Testis (tissue), 2 donors: ENCODE measurements at regions not wholly inside any gene's neighbourhood (a gene's known extent, or its start where the extent isn't known, plus 50 kb on each side); places are given as distances from the start of the nearest gene placed in this dataset.
"Not testable (repeated sequence)": the region's sequence is repeated elsewhere in the genome, so short reads cannot be mapped to it uniquely, and the experiment has no call there.

Experiments
- DNase-seq: peaks from one replicate; pipeline ENCODE4 v3.0.0-alpha.2; 2019
- H3K27ac ChIP-seq, 2 donors: fragments of 200-600 bp; sonication (generic); one replicate each; pipeline ENCODE4 v1.5.1; 2019
- H3K27me3 ChIP-seq: fragments of 200-600 bp; sonication (generic); one replicate; pipeline ENCODE4 v1.5.1; 2019
- H3K36me3 ChIP-seq: fragments of 200-600 bp; sonication (generic); one replicate; pipeline ENCODE4 v1.5.1; 2017; ENCODE audit warnings: low read depth; ENCODE audit errors: missing control alignments
- H3K4me1 ChIP-seq: fragments of 200-600 bp; sonication (generic); one replicate; pipeline ENCODE4 v1.5.1; 2019
- H3K4me3 ChIP-seq, 2 donors: fragments of 200-600 bp; sonication (generic); one replicate each; pipeline ENCODE4 v1.5.1; 2017 to 2019
- H3K9me3 ChIP-seq: fragments of 200-600 bp; sonication (generic); one replicate; pipeline ENCODE4 v1.5.1; 2017
- CTCF ChIP-seq, 3 experiments: fragments of 450-650 bp in 2 of 3; fragments of 200-600 bp in 1 of 3; sonication (generic) in 1 of 3; IDR thresholded peaks; one replicate each; pipeline ENCODE4 v1.5.1; 2016 to 2019; ENCODE audit warnings: antibody characterized with exemption in 3 of 3, mild to moderate bottlenecking in 2 of 3, moderate library complexity in 1 of 3
- POLR2A ChIP-seq: fragments of 450-650 bp; IDR thresholded peaks from one replicate; pipeline ENCODE4 v1.6.1; 2017; ENCODE audit warnings: antibody characterized with exemption, mild to moderate bottlenecking, moderate library complexity
- WGBS, 2 donors: methylation state at CpG; one replicate each; pipeline ENCODE4 v1.1.5; 2018; 5-methylcytosine and 5-hydroxymethylcytosine counted together
- intact Hi-C: fragments of 100-400 bp; cut with DNase I; formaldehyde crosslinking; loops from one replicate; pipeline ENCODE4 v1.15.1; 2023; ENCODE audit warnings: low total_unique reads

GRCh38 chr5:67921004-67921601 is 294.5 kb upstream of the PIK3R1 start:
- no peaks in the 10 kb centered on the region for H3K36me3 ChIP-seq
- no peak overlapping the region for H3K4me3 ChIP-seq
- intact Hi-C loops = no loop called here
- no peaks in the 10 kb centered on the region for H3K4me1 ChIP-seq
- no peaks in the 10 kb centered on the region for H3K9me3 ChIP-seq
- H3K27ac ChIP-seq = no peak overlapping the region
- TF ChIP-seq CTCF (IDR thresholded peaks at IDR 0.05) (no peak), POLR2A (no peak)
- 85 to 88% methylated on average over 8 of the region's 8 CpGs for WGBS, 2 donors
- DNase-seq = no peak
- no peaks in the 10 kb centered on the region for H3K27me3 ChIP-seq

- H3K36me3 ChIP-seq, intact Hi-C loops, DNase-seq, H3K4me1 ChIP-seq, H3K9me3 ChIP-seq, H3K4me3 ChIP-seq, H3K27ac ChIP-seq, H3K27me3 ChIP-seq: not testable (repeated sequence)
Observed at GRCh38 chr5:67919532-67919931, 296.0 kb upstream of the PIK3R1 start.

GRCh38 chr5:67917561-67917960 is 298.0 kb upstream of the PIK3R1 start:
- Histone ChIP-seq H3K9me3 (no peaks in the 10 kb centered on the region), H3K36me3 (no peaks in the 10 kb centered on the region), H3K4me1 (no peaks in the 10 kb centered on the region), H3K27ac (no peak overlapping the region), H3K4me3 (no peak overlapping the region), H3K27me3 (no peaks in the 10 kb centered on the region)
- WGBS, 2 donors = 84 to 85% methylated on average over 4 of the region's 4 CpGs
- intact Hi-C loops = no loop called here
- DNase-seq = no peak
- TF ChIP-seq POLR2A (no peak), CTCF (IDR thresholded peaks at IDR 0.05) (no peak)

- H3K27me3 ChIP-seq = no peaks in the 10 kb centered on the region
Observed at GRCh38 chr5:67910546-67910945, 305.0 kb upstream of the PIK3R1 start.

GRCh38 chr5:67908126-67908765 is 307.3 kb upstream of the PIK3R1 start:
- no peaks in the 10 kb centered on the region for H3K27me3 ChIP-seq
- H3K27ac ChIP-seq = no peak overlapping the region
- intact Hi-C loops = no loop called here
- H3K4me3 ChIP-seq = no peak overlapping the region
- TF ChIP-seq CTCF (IDR thresholded peaks at IDR 0.05) (no peak), POLR2A (no peak)
- no peaks in the 10 kb centered on the region for H3K9me3 ChIP-seq
- 87 to 89% methylated on average over 6 of the region's 6 CpGs for WGBS, 2 donors
- H3K36me3 ChIP-seq = no peaks in the 10 kb centered on the region
- peaks cover 10% of the 10 kb centered on the region for H3K4me1 ChIP-seq
- DNase-seq = no peak

More at GRCh38 chr5:67910546-67910945, 305.0 kb upstream of the PIK3R1 start:
- Histone ChIP-seq H3K4me1 (peaks cover 10% of the 10 kb centered on the region), H3K36me3 (no peaks in the 10 kb centered on the region), H3K27ac (no peak overlapping the region), H3K9me3 (no peaks in the 10 kb centered on the region), H3K4me3 (no peak overlapping the region)
- intact Hi-C loops = no loop called here
- no peak for DNase-seq
- 55 to 58% methylated on average over 4 of the region's 4 CpGs for WGBS, 2 donors
- TF ChIP-seq CTCF (IDR thresholded peaks at IDR 0.05) = no peak
- TF ChIP-seq POLR2A = no peak
